GM12874 (cell line): ENCODE measurements at regions not wholly inside any gene's neighbourhood (a gene's known extent, or its start where the extent isn't known, plus 50 kb on each side); places are given as distances from the start of the nearest gene placed in this dataset.

Experiments
- TF ChIP-seq, protein P1 (sequence below): IDR thresholded peaks from 2 replicates; pipeline ENCODE4 v1.5.1; 2011; ENCODE audit warnings: low read depth, mild to moderate bottlenecking, control low read depth, low read length, moderate library complexity; ENCODE audit not compliant: insufficient read depth

DNA sequence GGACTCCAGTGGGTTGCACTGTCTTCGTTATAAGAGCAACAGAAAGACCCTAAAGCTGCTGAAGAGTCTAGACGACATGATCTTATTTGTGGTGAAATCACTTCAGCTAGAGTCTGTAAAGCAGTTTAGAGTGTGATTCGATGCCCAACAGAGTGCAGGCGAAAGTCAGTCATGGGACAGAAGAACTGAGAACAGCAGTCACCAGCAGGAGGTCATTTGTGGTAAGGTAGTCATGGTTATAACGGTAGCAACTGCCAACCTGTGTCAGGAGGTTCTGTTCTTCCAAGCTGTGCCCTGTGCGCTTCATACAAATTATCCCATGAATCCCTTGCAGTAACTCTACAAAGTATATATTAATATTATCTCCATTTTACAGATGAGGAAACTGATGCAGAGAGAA lies 954.1 kb downstream of the AACS start:
- TF ChIP-seq, protein P1, sequence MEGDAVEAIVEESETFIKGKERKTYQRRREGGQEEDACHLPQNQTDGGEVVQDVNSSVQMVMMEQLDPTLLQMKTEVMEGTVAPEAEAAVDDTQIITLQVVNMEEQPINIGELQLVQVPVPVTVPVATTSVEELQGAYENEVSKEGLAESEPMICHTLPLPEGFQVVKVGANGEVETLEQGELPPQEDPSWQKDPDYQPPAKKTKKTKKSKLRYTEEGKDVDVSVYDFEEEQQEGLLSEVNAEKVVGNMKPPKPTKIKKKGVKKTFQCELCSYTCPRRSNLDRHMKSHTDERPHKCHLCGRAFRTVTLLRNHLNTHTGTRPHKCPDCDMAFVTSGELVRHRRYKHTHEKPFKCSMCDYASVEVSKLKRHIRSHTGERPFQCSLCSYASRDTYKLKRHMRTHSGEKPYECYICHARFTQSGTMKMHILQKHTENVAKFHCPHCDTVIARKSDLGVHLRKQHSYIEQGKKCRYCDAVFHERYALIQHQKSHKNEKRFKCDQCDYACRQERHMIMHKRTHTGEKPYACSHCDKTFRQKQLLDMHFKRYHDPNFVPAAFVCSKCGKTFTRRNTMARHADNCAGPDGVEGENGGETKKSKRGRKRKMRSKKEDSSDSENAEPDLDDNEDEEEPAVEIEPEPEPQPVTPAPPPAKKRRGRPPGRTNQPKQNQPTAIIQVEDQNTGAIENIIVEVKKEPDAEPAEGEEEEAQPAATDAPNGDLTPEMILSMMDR, result no peak

DNA sequence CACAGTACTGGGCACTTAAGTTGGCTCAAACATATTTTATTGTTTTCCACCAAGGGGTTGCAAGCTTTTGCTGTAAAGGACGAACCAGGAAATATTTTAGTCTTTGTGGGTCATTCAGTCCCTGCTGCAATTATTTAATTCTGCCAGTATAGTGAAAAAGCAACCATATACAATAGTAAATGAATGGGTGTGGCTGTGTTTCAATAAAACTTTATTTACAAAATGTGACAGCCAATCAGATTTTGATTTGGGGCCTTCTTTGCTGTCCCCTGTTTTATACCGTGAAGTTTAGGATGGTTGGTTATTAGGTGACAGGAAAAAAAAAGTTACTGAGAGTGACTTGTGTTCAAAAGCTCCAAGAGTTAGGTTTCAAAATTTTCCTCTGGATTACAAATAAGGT lies 956.4 kb downstream of the AACS start:
- TF ChIP-seq, protein P1, result no peak

DNA sequence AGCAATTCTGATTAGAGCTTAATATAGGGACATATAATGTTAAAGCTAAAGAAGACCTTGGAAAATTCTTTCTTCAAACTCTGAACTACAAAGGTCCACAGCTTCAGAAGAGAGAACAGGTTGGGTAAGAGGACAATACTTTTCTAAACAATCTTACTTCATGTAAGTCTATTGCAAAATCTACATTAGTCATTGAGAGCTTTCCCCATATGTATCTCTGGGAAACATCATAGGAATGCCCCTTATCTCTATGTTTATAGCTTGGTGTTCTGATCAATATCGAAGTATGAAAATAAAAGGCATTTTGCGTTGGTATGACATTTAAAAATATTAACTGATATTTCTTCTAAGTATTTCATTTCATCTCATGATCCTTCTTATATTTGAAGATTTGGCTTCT lies 962.6 kb downstream of the AACS start:
- TF ChIP-seq, protein P1, result no peak

DNA sequence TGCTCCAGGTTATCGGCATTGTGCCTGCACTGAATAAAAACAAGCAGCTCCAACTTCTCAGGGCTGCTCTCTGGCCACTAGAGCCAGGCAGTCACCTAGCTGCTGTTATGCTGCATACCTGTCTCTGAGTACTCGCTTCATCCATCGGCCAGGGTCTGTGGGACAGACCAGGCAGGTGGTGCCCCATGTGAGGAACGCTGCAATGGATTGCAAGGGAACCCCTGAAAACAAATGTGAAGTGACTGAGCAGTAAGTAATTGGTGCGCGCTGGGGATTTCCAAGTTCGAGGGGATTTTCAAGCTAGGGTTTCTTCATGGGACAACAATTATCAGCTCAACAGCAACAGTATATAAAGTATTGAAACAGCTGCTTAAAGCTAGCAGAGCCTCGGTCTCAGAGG lies 965.3 kb downstream of the AACS start:
- TF ChIP-seq, protein P1, result no peak

DNA sequence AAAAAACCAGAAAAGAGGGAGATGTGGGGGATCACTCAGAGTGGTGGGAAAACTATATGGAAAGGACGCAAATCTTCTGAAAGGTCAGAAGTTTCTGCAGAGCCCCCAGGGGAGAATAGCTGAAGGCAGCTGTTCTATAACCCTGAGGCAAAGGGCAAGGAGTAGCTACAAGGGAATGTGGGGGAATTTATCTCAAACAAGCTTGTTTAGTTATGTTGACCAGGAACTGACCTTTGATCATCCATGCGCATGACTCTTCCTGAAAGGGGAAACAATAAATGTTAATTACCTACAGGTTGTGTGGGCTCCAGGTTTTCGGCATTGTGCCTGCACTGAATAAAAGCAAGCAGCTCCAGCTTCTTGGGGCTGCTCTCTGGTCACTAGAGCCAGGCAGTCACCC lies 968.5 kb downstream of the AACS start:
- TF ChIP-seq, protein P1, result no peak

DNA sequence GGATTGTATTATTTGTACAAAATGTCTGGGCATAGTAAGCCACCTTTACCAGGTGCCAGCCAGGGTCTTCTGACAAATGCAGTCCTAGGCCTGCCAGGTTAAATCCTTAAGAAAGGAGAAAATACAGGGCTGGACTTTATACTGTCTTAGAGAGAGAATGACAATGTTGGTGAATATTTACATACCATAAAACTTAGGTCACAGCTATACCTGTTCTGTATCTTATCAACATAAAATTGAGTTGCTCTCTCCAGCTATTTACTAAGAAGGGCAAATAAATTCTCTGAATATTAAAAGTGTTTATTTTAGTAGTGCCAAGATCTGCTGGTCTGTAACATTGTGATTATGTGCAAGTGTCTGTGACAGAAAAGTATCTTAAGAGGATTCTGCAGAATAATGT lies 971.1 kb downstream of the AACS start:
- TF ChIP-seq, protein P1, result no peak

DNA sequence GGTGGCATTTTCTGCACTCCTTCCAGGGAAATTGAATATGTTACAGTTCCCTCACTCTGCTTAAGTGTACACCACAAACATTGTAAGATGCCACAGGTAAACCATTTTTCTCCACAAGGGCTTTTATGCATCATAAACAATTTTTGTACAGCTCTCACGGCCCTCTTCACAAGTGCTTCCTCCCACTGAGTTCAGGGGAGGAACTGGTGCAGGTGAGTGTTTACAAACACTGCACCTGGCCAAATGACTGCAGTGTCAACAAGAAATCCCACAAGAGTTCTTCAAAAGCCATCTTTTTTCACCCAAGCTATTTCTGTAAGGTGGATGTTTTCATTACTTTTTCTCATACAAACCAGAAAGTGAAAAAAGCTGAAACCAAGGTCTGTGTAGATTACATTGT lies 973.2 kb downstream of the AACS start:
- TF ChIP-seq, protein P1, result no peak

DNA sequence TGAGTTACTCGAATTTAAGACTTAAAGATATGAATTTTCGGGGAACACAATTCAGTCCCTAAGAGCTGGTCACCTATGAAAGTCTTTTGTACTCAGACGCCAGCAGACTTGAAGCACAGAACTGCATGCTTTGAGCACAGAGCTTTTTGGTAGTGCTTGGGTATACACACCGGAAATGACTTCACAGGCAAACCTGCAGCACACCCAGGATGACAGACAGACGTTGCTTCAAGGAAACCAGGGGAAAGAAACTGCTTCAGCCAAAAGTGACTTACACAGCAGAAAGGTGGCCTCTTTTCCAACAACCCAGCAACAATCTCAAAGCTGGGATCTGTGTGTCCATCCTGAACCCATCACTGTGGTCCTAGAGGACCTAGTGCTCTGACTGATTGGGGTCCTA lies 975.1 kb downstream of the AACS start:
- TF ChIP-seq, protein P1, result no peak
